GM20000 (cell line): ENCODE measurements at regions not wholly inside any gene's neighbourhood (a gene's known extent, or its start where the extent isn't known, plus 50 kb on each side); places are given as distances from the start of the nearest gene placed in this dataset.

ENCODE experiments used
- DNase-seq: peaks from one replicate; pipeline ENCODE4 v3.0.0; 2012; ENCODE audit warnings: low spot score
- TF ChIP-seq, protein P1 (sequence below): IDR thresholded peaks from 2 replicates; pipeline ENCODE4 v1.5.1; 2012; ENCODE audit warnings: mild to moderate bottlenecking, control low read depth; ENCODE audit errors: extremely low read depth, missing control alignments

DNA sequence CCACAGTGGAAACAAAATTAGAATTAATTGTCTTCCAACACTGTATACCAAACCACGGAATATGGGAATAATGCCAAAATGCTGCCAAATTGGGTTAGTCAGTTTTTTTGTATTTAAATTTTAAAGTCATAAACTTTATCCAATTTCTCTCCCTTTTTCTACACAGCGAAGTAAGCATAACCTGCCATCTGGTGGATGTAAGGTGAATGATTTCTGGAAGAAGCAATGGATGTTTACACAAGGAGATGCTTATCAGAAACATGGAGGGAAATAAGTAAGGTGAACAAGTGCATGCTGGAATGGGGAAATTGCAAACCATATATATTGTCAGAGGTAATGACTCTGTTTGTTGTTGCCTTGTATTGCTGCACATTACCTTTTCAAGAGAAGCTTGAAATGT lies 691.9 kb downstream of the TECRL start:
- DNase-seq = no peak
- TF ChIP-seq, protein P1, sequence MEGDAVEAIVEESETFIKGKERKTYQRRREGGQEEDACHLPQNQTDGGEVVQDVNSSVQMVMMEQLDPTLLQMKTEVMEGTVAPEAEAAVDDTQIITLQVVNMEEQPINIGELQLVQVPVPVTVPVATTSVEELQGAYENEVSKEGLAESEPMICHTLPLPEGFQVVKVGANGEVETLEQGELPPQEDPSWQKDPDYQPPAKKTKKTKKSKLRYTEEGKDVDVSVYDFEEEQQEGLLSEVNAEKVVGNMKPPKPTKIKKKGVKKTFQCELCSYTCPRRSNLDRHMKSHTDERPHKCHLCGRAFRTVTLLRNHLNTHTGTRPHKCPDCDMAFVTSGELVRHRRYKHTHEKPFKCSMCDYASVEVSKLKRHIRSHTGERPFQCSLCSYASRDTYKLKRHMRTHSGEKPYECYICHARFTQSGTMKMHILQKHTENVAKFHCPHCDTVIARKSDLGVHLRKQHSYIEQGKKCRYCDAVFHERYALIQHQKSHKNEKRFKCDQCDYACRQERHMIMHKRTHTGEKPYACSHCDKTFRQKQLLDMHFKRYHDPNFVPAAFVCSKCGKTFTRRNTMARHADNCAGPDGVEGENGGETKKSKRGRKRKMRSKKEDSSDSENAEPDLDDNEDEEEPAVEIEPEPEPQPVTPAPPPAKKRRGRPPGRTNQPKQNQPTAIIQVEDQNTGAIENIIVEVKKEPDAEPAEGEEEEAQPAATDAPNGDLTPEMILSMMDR = no peak

DNA sequence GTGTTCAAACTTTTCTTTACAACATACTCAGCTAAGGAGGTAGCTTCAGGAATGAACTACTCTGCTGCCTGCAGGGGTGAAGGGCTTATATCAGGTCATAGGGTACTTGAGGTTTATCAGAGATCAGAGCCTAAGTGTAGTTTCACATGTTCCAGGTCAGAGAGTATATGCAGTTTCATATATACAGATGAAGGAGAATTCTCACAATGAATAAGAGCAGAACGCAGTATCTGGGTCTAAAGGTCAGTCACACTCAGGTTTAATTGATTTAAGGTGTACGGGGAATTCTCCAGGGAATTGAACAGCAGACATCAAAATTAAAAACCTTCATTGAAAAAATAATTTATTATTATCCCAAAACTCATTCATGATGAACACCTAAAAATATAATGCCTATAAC lies 700.6 kb downstream of the TECRL start:
- TF ChIP-seq, protein P1 = no peak
- no peak for DNase-seq

DNA sequence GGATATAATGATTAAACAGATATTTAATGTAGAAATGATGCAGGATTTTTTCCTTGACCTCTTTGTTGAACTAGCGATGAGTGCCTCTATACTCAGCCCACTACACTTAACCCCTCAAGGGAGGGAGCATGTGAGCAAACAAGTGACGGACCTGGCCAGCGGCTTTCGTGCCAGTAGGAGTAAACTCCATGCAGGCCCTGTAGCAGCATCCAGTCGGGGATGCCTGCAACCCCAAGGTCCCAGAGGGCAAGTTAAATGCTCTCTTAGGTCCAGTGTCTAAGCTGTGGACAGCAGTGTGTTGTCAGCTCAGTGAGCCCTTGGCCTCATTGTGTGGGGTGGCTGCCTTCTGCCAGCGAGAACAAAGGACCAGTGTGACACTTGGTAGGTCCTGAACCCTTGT lies 708.7 kb downstream of the TECRL start:
- no peak for DNase-seq
- TF ChIP-seq, protein P1 = no peak

DNA sequence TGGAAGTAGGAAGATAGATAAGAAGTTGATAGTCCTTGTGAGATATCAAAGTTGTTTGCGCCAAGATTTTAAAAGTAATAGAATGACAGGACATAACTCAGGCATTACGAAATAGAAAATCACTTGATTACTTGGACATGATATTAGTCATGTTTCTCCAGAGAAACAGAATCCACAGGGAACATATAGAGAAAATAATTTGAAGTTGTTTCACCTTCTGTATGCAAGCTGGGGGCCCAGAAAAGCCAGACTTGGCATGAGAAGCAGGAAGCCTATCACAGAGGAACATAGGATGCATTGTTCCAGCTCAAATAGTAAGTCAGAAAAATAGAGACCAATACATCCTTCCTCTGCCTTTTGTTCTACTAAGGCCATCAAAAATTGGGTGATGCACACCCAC lies 715.9 kb downstream of the TECRL start:
- TF ChIP-seq, protein P1 = no peak

DNA sequence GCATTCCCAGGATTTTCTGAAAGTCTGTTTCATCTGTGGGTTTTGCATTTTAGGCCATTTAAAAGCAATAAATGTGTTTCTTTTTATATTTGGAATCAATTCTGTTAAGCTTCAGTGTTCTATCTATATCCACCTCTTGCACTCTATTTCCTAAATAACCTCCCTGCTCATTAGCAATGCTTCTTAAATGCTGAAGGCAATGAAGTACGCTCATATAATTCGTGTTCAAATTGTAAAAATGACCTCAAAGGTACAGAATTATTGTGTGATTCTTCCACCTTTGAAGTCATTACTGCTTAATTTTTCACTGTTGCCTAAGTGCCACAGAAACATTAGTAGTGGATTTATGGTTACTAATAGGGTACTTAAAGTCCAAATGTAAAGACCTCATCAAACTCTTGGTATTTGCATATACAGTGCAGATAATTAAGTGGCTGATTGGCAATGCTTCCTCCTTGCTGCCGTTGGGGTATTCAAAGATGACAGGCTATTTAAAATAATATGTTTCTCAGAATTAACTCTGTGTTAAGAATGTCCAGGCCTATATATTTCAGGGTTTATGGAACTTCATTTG lies 730.8 kb downstream of the TECRL start:
- no peak for DNase-seq
- TF ChIP-seq, protein P1 = no peak

More for the DNA sequence above, 715.9 kb downstream of the TECRL start:
- no peak for DNase-seq

DNA sequence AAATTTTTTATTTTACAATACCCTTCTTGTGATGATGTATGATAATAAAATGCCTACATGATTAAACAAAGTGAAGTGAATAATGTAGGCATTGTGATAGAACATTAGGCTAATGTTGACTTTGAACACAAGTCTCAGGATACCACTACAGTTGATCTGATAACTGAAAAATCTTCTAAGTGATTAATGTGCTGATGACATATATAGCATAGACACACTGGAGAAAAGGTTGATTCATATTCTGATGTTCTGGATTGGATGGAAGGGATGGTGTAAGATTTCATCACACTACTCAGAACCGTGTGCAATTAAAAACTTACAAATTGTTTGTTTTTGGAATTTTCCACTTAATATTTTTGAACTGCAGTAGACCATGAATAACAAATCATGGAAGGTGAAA lies 738.5 kb downstream of the TECRL start:
- TF ChIP-seq, protein P1 = no peak
- no peak for DNase-seq

DNA sequence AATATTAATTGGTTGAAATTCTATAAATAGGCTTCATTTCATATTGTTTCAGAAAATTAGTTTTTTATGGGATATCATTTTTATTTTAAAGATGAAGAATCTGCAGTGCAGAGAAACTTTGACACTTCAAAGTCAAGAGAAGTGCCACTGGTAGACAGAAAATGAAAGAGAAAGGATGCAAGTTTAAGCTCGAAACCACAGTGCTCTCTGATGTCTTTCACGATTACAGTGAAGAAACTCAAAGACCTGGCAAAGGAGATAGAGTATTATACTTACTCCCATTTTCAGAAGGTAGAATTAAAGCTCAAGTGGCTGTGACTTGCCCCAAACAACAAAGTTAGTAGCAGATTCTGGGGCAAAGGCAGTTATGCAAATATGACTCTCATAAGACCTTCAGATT lies 745.4 kb downstream of the TECRL start:
- DNase-seq = no peak
- TF ChIP-seq, protein P1 = no peak
